Tibial nerve (tissue), 4 donors: ENCODE measurements at regions not wholly inside any gene's neighbourhood (a gene's known extent, or its start where the extent isn't known, plus 50 kb on each side); places are given as distances from the start of the nearest gene placed in this dataset.

Source experiments
- DNase-seq, 2 donors: peaks; one replicate each; pipeline ENCODE4 v3.0.0-alpha.2; 2019; ENCODE audit warnings: low spot score in 2 of 2
- H3K27ac ChIP-seq, 4 donors: fragments of 200-600 bp; sonication (generic) in 3 of 4; one replicate each; pipeline ENCODE4 v1.5.1; 2017 to 2019; ENCODE audit warnings: mild to moderate bottlenecking in 1 of 4
- H3K27me3 ChIP-seq, 2 donors: fragments of 200-600 bp; sonication (generic) in 1 of 2; one replicate each; pipeline versions ENCODE4 v1.5.1 to v1.6.0; 2017 to 2019
- H3K36me3 ChIP-seq, 3 donors: fragments of 200-600 bp; sonication (generic); one replicate each; pipeline ENCODE4 v1.5.1; 2018 to 2019
- H3K4me1 ChIP-seq, 4 donors: fragments of 200-600 bp; sonication (generic) in 3 of 4; one replicate each; pipeline ENCODE4 v1.5.1; 2017 to 2019
- H3K4me3 ChIP-seq, 4 donors: fragments of 200-600 bp; sonication (generic) in 3 of 4; one replicate each; pipeline ENCODE4 v1.5.1; 2017 to 2019; ENCODE audit warnings: mild to moderate bottlenecking in 1 of 4, moderate library complexity in 1 of 4
- H3K9me3 ChIP-seq, 4 donors: fragments of 200-600 bp; sonication (generic) in 3 of 4; one replicate each; pipeline ENCODE4 v1.5.1; 2017 to 2019
- EP300 ChIP-seq, 2 donors: sonication (generic); formaldehyde crosslinking; IDR thresholded peaks; one replicate each; pipeline ENCODE4 v1.6.1; 2017; ENCODE audit warnings: antibody characterized with exemption in 2 of 2, mild to moderate bottlenecking in 1 of 2
- POLR2A ChIP-seq, 2 donors: fragments of 450-650 bp; IDR thresholded peaks; one replicate each; pipeline ENCODE4 v1.6.1; 2017; ENCODE audit warnings: antibody characterized with exemption in 2 of 2, mild to moderate bottlenecking in 2 of 2, moderate library complexity in 2 of 2
- WGBS, 2 donors: methylation state at CpG; one replicate each; pipeline ENCODE4 v1.1.5; 2018; 5-methylcytosine and 5-hydroxymethylcytosine counted together
- TF ChIP-seq, protein P1 (sequence below), 5 experiments: fragments of 200-600 bp in 3 of 5; fragments of 450-650 bp in 2 of 5; sonication (generic) in 3 of 5; IDR thresholded peaks; one replicate each; pipeline ENCODE4 v1.5.1; 2016 to 2019; ENCODE audit warnings: antibody characterized with exemption in 5 of 5, mild to moderate bottlenecking in 3 of 5, moderate library complexity in 2 of 5

DNA sequence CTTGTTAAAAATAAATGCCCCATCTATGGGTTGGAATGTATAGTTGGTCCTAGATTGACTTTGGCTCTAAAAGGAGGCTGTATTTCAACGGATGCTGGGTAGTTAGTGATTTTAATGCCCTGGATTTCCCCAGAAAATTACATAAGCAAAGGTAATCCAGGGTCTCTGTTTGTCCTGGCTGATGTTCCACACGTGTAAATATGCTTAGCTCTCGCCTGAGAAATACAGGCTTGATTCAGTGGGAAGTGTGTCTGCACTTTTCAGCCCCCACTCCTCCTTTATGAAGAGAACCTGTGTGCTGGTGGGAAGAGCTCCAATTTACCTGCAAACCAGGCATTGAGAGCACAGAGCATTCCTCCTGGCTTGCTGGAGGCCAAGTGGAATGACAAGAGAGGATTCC is 294.6 kb upstream of the CLINT1 start:
- Histone ChIP-seq H3K36me3 (no peaks in the 10 kb centered on the region), H3K27ac (no peak overlapping the region), H3K4me3 (no peak overlapping the region), H3K9me3 (no peaks in the 10 kb centered on the region), H3K4me1 (peaks cover 0 to 10% (median 0%) of the 10 kb centered on the region in 4 donors), H3K27me3 (no peaks in the 10 kb centered on the region)
- TF ChIP-seq EP300 (IDR thresholded peaks at IDR 0.05), result no peak
- TF ChIP-seq, protein P1, sequence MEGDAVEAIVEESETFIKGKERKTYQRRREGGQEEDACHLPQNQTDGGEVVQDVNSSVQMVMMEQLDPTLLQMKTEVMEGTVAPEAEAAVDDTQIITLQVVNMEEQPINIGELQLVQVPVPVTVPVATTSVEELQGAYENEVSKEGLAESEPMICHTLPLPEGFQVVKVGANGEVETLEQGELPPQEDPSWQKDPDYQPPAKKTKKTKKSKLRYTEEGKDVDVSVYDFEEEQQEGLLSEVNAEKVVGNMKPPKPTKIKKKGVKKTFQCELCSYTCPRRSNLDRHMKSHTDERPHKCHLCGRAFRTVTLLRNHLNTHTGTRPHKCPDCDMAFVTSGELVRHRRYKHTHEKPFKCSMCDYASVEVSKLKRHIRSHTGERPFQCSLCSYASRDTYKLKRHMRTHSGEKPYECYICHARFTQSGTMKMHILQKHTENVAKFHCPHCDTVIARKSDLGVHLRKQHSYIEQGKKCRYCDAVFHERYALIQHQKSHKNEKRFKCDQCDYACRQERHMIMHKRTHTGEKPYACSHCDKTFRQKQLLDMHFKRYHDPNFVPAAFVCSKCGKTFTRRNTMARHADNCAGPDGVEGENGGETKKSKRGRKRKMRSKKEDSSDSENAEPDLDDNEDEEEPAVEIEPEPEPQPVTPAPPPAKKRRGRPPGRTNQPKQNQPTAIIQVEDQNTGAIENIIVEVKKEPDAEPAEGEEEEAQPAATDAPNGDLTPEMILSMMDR (IDR thresholded peaks at IDR 0.05), result no peak
- no peak for TF ChIP-seq POLR2A (IDR thresholded peaks at IDR 0.05)
- no peak for DNase-seq
- WGBS, 2 donors, result 57 to 72% methylated on average over 3 of the region's 3 CpGs

DNA sequence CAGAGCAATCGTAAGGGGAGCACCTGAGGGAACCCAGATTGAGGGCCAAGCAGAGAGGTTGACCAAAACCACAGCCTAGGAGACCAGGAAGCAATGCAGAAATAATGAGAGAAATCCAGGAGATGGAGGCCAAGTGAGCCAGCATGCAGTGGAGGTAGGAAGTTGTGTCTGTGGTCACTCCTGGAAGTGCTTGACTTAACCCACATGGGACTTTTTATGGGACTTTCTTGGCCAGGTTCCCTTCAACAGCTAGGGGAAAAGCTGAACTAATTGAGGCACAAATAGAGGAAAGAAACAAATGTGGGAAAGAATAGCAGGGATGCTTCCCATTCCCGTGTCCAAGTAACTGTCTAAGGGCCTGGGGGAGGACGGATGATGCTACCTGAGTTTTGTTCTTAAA is 293.2 kb upstream of the CLINT1 start:
- TF ChIP-seq, protein P1 (IDR thresholded peaks at IDR 0.05), result no peak
- TF ChIP-seq EP300 (IDR thresholded peaks at IDR 0.05) (no peak), POLR2A (IDR thresholded peaks at IDR 0.05) (no peak)
- Histone ChIP-seq H3K36me3 (no peaks in the 10 kb centered on the region), H3K27ac (no peak overlapping the region), H3K9me3 (no peaks in the 10 kb centered on the region), H3K27me3 (no peaks in the 10 kb centered on the region), H3K4me1 (peaks cover 0 to 10% (median 0%) of the 10 kb centered on the region in 4 donors), H3K4me3 (no peak overlapping the region)
- no peak for DNase-seq
- WGBS, 2 donors, result 82 to 86% methylated on average over 3 of the region's 3 CpGs

DNA sequence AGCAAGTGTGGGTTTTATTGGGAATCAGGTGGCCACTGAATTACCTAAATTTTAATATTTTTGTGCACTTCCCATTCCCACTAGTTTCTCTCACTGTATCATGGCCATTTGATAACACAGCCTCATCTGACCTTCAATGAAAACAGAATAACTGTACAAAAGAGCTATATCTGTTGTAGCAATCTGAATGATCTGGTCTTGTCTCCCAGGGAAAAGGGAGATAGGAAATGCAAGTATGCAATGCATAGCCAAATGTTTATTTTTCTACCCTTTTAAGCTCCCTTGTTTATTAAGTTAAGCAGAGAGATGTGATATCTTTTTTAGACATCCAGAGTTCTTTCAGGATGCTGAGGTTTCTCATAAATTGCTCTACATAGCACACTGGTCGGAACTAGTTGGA is 288.3 kb upstream of the CLINT1 start:
- Histone ChIP-seq H3K27me3 (no peaks in the 10 kb centered on the region), H3K36me3 (no peaks in the 10 kb centered on the region), H3K4me3 (no peak overlapping the region), H3K4me1 (no peaks in the 10 kb centered on the region), H3K9me3 (no peaks in the 10 kb centered on the region), H3K27ac (no peak overlapping the region)
- 82 to 94% methylated on average over 1 of the region's 1 CpG for WGBS, 2 donors
- DNase-seq, result no peak
- TF ChIP-seq, protein P1 (IDR thresholded peaks at IDR 0.05), result no peak
- TF ChIP-seq EP300 (IDR thresholded peaks at IDR 0.05), result no peak
- no peak for TF ChIP-seq POLR2A (IDR thresholded peaks at IDR 0.05)

DNA sequence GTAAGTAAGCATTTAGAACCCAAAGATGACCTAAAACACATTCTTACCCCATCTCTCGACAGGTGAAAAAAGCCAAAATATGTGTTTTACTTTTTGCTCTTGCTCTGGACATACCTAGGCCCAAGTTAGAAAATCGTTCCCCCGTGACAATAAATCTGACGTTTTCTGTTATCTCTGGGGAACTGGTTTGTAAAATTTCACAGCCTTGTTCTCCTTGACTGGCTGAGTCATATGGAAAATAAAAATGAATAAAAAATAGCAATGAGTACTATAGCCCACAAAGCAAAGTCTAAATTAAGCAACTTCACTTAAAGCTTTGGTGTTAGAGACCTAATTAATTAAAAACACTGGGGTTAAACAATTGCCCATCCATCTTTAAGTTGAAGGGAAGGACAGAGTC is 286.9 kb upstream of the CLINT1 start:
- Histone ChIP-seq H3K4me3 (no peak overlapping the region), H3K36me3 (no peaks in the 10 kb centered on the region), H3K27ac (no peak overlapping the region), H3K4me1 (no peaks in the 10 kb centered on the region), H3K9me3 (no peaks in the 10 kb centered on the region), H3K27me3 (no peaks in the 10 kb centered on the region)
- 85 to 91% methylated on average over 4 of the region's 4 CpGs for WGBS, 2 donors
- no peak for TF ChIP-seq EP300 (IDR thresholded peaks at IDR 0.05)
- no peak for TF ChIP-seq POLR2A (IDR thresholded peaks at IDR 0.05)
- TF ChIP-seq, protein P1 (IDR thresholded peaks at IDR 0.05), result no peak
- no peak for DNase-seq

DNA sequence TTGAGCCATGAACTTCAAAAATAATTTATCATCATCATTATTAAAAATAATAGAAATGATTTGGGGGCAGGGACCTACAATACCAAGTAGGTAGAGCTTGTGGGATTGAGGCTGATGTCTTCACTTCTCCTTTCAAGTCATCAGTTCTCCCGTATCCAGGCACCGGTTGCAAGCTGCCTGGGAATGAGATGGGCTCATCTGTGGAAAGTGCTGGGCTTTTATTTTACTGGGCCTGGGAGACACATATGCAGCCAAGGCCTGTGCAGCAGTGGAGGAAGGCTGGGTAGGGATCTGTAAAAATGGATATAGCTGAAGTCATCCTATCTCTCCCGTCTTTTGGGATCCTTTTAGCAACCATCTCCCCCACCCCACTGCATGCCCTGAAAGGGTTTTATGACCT is 284.1 kb upstream of the CLINT1 start:
- Histone ChIP-seq H3K4me1 (no peaks in the 10 kb centered on the region), H3K9me3 (no peaks in the 10 kb centered on the region), H3K36me3 (no peaks in the 10 kb centered on the region), H3K27me3 (no peaks in the 10 kb centered on the region), H3K27ac (no peak overlapping the region), H3K4me3 (no peak overlapping the region)
- WGBS, 2 donors, result 59 to 68% methylated on average over 3 of the region's 3 CpGs
- TF ChIP-seq EP300 (IDR thresholded peaks at IDR 0.05) (no peak), POLR2A (IDR thresholded peaks at IDR 0.05) (no peak)
- TF ChIP-seq, protein P1 (IDR thresholded peaks at IDR 0.05), result no peak
- DNase-seq, result no peak
